ENCODE measurements at regions not wholly inside any gene's neighbourhood (a gene's known extent, or its start where the extent isn't known, plus 50 kb on each side); places are given as distances from the start of the nearest gene placed in this dataset.

- TF ChIP-seq RAD21 (CRISPR knock-in tag; conservative IDR thresholded peaks at IDR 0.05 in 1 of 2, IDR thresholded peaks at IDR 0.05 in 1 of 2), result no peak
- no peak for TF ChIP-seq TEAD1 (CRISPR knock-in tag; IDR thresholded peaks at IDR 0.05)
- TF ChIP-seq XRCC3 (IDR thresholded peaks at IDR 0.05), result no peak
- no peak for TF ChIP-seq MAFG (tag; conservative IDR thresholded peaks at IDR 0.05)
Observed at GRCh38 chr6:62345962-62346689, 60.1 kb upstream of the KHDRBS2 start.

Measured in K562 (cell line).